Mesenteric fat pad (tissue), 1 donor: ENCODE measurements at regions not wholly inside any gene's neighbourhood (a gene's known extent, or its start where the extent isn't known, plus 50 kb on each side); places are given as distances from the start of the nearest gene placed in this dataset.
"Not testable (repeated sequence)": the region's sequence is repeated elsewhere in the genome, so short reads cannot be mapped to it uniquely, and the experiment has no call there.

Experiments used
- DNase-seq: peaks from one replicate; pipeline ENCODE4 v3.0.0-alpha.2; 2020; ENCODE audit warnings: low spot score
- donor health status: DM: yes; HTN: yes; CAD: no.

DNA sequence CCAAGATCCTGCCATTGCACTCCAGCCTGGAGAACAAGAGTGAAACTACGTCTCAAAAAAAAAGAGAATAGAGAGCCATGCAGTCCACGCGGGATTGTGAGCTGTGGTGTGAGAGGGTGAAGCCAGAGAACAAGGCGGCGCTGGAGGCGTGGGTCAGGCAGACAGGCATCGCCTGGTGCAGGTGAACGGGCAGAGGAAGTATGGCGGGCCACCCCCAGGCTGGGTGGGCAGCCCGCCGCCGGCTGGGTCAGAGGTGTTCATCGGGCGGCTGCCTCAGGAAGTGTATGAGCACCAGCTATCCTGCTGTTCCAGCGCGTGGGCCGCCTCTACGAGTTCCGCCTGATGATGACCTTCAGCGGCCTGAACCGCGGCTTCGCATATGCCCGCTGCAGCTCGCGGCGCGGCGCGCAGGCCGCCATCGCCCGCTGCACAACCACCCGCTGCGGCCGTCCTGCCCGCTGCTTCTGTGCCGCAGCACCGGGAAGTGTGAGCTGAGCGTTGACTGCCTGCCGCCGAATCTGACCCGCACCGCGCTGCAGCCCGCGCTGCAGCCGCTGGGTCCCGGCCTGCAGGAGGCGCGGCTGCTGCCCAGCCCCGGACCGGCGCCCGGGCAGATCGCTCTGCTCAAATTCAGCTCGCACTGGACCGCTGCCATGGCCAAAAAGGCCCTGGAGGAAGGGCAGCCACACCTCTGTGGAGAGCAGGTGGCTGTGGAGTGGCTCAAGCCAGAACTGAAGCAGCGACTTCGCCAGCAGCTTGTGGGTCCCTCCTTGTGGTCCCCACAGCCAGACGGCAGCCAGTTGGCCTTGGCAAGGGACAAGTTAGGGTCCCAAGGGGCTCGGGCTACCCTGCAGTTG is 95.5 kb upstream of the PLEKHM1 start:
- not testable (repeated sequence) for DNase-seq

DNA sequence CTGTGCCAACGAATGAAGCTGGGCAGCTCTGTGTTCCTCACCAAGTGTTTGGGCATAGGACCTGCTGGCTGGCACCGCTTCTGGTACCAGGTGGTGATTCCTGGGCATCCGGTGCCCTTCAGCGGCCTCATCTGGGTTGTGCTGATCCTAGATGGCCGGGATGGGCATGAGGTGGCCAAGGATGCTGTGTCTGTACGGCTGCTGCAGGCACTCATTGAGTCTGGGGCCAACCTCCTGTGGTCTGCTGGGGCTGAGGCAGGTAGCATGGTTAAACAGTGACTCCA is 96.1 kb upstream of the PLEKHM1 start:
- not testable (repeated sequence) for DNase-seq

DNA sequence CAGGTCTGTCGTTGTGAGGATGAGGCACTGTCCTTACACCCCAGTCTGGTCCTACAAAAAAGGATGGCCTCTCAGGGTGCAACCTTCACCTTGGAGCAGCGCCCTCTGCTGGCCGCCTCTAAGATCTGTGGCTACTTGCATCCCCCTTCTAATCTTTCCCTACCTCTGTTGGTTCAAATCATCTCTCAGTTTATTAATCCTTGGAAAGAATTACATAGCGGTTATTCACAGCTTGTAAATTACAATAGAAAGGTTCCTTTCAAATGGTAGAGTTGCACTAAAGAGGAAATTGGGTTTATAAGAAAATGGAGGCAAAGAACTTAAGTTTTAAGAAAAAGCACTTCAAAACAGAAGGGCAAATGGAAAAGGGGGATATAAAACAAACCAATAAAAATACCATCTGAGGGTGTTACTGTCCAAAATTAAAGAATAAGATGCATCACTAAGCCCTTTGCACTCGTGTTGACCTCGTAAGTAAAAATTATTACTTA is 102.0 kb upstream of the PLEKHM1 start:
- DNase-seq = not testable (repeated sequence)

DNA sequence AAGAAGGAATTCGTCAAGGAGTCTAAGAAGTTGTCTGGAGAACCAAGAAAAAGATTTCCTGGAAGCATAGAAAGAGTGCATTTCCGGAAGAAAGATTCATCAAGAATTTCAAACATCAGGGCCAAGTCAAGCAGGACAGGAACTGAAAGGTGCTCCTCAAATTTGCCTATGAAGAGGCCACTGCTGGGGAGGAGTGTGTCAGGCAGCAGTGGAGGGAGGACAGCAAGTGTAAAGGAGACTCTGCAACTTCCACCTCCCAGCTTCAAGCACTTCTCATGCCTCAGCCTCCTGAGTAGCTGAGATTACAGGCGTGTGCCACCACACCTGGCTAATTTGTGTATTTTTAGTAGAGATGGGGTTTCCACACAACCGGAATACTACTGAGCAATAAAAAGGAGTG is 105.8 kb upstream of the PLEKHM1 start:
- DNase-seq = not testable (repeated sequence)

DNA sequence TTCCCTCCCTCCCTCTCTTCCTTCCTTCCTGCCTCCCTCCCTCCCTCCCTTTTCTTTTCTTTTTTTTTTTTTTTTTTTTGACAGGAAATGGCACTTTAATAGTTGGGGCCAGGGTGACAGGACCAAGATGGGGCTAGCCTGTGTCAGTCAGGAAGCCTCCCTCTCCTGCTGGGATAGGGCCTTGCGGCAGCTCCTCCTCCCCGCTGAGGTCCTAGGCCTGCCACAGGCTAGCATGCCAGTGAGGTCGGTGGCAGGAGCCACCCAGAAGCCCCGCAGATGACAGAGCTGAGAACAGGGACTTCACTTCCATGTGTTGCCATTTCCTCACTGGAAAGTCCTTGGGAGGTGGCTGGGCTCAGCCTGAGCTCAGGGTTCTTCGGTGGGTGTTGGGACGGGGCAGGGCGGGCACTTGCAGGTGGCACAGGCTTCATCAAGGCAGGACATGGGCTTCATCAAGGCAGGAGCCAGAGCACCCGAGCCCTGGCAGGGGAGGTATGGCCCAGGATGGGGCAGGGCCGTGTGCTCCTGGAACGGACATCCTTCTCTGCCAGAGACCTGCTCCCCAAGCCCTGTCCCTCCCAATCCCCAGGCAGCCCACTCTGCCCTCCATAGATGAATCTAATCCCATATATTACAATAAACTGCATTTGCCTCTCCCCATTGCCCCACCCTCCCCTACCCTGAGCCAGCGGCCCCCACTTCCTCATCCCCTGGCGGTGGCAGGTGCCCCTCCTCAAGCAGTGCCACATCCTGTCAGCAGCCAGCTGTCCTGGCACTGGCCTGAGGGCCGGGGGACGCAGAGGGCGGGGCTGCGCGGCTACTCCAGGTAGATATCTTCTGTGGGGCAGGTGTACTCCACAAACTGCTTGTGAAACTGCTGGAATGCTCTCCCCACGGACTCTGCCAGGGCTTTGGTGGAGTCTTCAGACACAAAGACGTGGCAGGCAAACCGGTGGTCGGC is 109.8 kb upstream of the PLEKHM1 start:
- not testable (repeated sequence) for DNase-seq

DNA sequence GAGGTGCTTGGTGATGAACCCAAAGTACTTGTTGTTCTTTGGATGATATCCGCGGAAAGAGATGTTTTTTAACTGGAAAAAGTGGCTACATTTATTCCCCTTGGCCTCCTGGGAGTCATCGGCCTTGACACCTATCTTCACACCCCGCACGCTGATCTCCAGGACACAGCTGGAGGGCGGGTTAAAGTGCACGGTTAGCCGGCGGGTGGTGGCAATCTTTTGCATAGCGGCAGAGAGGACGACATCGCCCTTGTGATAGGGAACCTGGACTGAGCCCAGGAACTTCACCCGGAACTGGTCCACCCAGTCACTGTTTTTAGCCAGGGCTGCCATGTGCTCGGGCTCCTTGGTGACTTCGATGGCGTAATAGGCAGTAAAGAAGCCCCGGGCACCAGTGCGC is 110.5 kb upstream of the PLEKHM1 start:
- not testable (repeated sequence) for DNase-seq

DNA sequence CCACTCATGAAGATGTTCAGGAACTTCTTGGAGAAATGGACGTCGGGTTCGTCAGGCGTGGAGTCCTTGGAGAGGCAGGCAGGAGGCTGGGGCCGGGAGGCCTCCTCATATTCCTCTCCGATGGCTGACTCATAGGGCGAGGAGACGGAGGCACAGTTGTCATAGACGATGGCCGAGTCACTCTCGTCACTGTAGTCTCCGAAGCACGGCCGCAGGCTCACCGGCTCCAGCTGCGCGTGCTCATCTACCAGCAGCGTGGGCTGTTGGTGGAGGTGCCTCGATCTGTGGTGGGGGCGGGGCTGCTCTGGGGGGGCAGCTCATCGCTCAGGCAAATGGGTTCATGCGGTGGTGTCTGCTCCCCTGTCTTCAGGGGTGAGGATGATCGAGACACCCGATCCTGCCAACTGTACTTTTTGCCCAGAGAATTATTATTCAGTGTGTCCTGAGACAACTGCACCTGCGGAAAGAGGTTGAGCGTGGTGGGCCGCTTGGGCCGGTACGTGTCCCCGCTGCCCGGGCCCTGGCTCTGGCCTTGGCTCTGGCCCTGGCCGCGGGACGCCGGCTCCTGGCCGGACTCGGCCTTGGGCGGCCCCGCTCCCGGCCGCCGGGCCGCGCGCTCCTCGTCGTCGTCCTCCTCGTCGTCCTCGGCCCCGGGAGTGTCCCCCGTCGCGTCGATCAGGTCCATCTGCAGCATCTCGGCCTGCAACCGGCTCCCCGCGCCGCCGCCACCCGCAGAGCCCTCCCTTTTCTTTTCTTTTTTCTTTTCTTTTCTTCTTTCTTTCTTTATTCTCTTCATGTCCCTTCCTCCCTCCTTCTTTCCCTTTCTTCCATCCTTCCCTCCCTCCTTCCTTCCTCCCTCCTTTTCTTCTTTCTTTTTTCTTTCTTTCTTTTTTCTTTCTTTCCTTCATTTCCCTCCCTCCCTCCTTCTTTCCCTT is 111.4 kb upstream of the PLEKHM1 start:
- DNase-seq = not testable (repeated sequence)

DNA sequence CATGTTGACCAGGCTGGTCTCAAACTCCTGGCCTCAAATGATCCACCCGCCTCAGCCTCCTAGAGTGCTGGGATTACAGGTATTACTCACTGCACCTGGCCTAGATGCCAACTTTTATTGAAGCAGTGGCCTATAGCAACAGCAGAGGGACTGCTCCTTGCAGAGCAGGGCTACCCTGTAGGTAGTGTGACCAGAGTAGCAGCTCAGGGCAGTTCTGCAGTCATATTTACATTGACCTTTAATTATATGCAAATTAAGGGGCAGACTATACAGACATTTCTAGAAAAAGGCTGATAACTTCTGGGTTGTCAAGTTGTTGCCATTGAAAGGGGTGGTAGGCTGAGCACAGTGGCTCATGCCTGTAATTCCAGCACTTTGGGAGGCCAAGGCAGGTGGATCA is 115.2 kb upstream of the PLEKHM1 start:
- DNase-seq = not testable (repeated sequence)

DNA sequence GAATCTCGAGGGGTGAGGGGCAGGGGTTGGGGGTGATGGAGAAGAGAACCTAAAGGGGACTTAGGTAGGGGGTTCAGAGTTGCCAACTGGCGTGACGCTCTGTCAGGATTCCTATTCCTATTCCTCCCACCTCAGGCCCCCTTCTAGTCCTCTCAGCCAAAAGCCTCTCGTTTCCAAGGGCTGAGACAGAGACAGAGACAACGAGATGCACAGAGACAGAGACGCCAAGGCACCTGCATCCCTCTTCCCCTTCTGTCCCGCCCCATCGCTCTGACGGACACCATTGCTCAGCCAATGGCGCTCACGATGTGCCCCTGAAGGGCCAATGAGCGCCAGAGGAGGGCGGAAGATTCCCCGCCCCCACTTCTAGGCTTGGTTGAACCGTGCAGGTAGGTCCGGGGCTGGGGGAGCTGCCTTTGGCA is 129.5 kb upstream of the PLEKHM1 start:
- DNase-seq = not testable (repeated sequence)

DNA sequence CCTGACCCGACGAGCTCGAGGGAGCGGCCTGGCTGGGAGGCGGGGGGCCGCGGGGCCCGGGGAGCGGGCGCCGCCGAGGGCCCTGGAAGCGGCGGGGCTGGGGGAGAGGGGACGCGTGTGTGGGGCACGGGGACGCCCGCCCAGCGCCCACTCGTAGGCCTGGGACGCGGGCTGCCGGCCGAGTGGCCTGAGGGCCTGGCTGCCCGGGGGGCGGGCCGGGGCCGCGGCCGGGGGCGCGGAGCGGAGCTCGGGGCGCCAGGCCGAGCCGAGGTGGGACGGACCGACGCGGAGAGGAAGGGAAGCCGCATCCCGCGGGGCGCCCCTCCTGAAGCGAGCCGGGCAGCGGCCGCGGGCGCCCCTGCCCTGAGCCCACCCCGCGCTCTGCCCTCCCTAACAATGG is 129.9 kb upstream of the PLEKHM1 start:
- DNase-seq = not testable (repeated sequence)

DNA sequence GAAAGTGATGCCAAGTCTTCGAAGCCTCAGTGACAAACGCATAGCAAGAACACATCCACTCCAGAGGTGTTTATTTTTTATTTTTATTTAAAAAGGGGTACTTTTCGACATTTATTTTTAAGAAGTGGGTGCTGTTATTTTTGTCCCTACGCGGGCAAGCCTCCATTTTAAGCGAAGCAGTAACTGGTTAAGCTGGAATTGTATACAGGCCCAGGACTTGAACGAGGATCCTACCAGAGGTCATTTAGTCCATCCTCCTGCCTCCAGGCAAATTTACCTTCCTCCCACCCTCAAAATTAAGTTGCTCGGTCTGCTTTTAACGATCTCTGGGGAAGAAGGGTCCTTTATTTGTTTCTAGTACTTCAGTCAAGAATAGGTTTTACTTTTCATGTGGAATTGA is 130.6 kb upstream of the PLEKHM1 start:
- DNase-seq = not testable (repeated sequence)

DNA sequence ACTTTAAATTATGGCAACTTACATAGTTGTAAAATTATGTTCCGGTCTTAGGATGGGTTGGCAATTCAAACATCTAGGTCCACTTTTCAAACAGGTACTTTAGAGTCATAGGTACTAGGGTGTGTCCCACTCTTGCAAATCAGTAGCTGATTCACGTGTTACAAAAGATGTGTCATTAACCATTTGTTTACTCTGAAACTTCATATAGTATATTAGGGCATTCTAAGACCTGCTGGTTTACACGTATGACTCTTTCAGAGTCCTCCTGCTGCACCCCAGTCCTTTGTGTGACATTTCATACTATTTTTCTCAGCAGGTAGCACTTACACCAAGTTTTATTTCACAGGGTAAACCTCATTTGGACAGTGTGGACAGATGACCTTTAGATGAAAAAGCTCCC is 131.8 kb upstream of the PLEKHM1 start:
- DNase-seq = not testable (repeated sequence)

DNA sequence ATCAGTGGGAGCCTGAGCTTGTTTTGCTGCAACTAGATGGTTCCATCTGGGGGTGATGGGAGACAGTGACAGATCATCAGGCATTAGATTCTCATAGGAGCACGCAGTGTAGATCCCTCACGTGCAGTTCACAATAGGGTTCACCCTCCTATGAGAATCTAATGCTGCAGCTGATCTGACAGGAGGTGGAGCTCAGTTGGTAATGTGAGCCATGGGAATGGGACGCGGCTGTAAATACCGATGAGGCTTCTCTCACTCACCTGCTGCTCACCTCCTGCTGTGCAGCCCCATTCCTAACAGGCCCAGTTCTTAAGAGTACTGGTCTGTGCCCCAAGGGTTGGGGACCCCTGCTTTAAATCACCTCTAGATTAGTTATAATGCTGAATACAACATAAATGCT is 137.5 kb upstream of the PLEKHM1 start:
- DNase-seq = no peak

DNA sequence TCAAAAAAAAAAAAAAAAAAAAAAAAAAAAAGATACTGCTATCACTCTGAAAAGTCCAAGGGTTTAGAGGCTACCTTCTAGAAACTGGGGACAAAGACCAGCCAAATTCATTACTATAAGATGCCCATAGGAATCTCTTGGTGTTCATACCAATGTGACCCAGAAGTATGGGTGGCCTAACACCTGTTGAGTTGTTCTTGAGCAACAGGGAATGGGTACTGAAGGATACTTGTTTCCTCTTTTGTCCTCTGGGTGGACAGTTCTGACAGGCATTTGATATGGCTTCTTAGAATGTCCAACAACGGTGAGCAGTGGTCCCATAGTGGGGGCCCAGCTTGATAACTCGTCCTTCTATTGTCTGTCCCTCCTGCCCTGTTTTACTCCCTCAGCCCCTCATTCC is 141.4 kb upstream of the PLEKHM1 start:
- DNase-seq = no peak

DNA sequence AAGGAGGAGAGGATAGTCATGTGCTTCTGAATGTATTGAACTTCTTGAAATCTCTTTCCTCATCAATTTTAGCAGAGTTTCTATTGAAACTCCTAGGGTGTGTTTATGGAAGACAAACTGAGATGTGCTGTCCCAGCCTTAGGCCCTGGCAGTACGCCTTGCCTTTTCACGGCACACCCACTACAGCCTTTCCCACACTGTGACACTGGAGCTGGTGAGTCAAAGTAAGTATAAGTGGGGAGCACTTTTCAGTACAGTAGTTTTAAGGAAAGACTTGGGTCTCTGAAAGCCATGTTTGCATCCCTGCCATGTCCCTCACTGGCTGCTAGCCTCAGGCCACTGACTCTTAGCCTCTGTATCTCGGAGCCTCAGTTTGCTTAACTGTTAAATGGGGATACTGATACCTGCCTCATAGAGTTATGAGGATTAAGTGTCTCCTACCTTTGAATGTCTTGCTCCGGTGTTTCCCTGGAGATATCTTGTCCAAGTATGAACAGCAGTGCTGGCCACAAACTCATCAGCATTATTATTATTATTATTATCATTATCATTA is 144.7 kb upstream of the CRHR1 start:
- no peak for DNase-seq

DNA sequence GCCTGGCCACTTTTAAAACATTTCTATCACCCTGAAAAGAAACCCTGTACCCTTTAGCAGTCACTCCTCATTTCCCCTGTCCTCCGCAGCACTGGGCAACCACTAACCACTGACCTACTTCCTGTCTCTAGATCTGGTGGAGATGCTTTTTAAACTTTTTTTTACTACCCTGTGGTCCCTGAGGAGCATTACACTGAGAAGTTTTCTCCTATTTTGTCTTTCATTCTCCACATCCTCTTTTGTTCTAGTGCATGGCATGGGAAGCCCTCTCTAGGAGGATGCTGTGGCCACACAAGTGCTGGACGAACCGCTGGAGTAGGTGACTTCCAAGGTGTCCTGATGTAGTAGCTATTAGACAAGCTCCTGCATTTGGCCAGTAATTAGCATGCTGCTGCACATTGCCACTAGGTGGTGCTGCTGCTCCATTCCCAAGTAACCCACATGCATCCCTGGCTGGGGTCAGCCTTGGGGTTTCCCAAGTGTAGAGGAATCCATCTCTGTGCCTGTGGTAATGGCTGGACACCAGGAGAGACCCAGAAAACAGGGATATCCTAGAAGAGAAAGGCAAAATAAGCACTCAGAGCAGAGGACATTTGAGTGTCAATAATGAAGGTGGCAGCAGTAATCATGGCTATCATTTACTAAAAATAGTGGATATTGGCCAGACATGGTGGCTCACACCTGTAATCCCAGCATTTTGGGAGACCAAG is 143.8 kb upstream of the CRHR1 start:
- no peak for DNase-seq

DNA sequence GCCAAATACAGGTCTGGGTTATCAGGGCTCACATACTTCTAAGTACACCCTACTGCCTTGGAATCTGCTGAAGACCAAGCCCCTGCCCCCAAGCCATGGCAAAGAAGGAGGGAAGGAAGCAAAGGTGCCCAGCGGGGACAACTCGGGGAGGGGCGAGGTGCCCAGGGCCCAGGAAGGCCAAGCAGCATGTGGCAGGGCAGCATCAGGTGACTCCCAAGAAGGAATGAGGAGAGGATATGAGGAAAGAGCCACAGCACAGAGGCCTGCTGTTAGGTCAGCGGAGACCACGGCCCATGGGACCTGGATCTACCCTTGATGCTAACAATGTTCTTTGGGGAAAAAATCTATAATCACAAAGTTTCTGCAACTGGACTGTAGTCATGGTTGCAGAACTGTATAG is 142.6 kb upstream of the CRHR1 start:
- DNase-seq = no peak

DNA sequence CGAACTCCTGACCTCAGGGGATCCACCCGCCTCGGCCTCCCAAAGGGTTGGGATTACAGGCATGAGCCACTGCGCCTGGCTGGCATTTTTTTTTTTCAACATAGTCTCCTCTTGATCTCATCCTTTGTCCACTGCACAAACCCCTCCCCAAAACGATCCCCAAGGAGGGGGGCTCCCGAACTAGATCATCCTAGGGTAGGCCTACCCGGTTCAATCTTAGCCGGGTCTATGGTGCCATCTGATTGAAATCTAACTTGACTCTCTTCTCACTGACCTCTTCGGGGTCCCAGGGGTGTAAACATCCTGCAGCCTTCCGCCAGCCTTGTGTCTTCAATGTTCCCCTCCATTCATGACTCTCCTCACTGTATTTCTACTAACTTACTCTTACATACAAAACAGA is 140.5 kb upstream of the CRHR1 start:
- peak; percentile 60 for DNase-seq

DNA sequence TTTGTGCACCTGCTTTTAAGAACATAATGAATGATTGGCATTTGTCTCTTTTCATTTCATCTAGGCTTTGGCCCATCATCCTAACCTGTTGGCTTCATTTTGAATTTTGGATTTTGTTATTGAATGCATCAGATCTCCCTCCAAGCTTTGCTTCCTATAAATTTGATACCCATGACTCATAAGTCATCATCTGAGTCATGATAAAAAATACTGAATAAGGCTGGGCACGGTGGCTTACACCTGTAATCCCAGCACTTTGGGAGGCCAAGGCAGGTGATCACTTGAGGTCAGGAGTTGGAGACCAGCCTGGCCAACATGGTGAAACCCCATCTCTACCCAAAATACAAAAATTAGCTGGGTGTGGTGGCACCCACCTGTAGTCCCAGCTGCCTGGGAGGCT is 139.5 kb upstream of the CRHR1 start:
- DNase-seq = peak; percentile 33

DNA sequence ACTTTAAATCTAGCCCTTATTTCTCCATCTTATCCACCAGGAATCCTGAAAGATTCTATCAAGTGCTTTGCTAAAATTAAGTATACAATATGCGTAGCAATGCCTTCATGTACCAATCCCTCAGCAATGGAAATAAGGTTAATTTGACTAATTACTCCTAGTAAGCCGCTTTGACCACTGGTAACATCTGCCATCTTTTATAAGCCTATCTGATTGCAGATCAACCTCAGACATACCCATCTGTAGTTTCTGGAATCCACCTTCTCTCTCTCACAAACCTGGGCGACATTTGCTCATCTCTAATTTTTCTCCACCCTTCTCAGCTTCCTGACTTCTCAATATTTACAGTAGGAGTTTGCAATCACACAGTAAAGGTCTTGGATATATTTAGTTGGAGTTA is 138.8 kb upstream of the CRHR1 start:
- DNase-seq = no peak
